Stimulated activated CD4-positive, alpha-beta T cell treated with anti-CD3 and anti-CD28 coated beads, TNF-alpha, amount 100 ng/mL, for 1 hour (primary cell): ENCODE measurements at regions not wholly inside any gene's neighbourhood (a gene's known extent, or its start where the extent isn't known, plus 50 kb on each side); places are given as distances from the start of the nearest gene placed in this dataset.
"Not testable (repeated sequence)": the region's sequence is repeated elsewhere in the genome, so short reads cannot be mapped to it uniquely, and the experiment has no call there.

ENCODE experiments used
- DNase-seq, 3 donors: peaks; one replicate each; pipeline ENCODE4 v3.0.0-alpha.2; 2020; ENCODE audit warnings: low read depth in 3 of 3, low spot score in 1 of 3

DNA sequence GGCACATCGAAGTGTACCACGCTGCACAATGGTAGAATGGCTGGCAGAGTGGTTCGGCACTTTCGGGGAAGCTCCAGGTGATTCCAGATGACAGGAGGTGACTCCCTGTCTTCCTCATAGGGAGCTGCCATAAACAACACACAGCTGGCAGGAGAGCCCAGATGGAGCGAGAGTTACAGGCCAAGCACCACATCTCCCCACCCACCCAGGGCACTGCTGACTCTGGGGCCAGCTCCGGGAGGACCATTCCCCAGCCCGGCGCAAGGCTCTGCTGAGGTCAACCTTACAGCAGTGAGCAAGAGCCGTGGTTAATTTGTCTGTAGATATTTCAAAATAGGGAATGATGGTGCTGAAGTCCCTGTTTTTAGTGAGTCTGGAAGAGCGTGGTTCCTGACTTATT, 78.8 kb upstream of the HMGXB4 start:
- DNase-seq = no peak

DNA sequence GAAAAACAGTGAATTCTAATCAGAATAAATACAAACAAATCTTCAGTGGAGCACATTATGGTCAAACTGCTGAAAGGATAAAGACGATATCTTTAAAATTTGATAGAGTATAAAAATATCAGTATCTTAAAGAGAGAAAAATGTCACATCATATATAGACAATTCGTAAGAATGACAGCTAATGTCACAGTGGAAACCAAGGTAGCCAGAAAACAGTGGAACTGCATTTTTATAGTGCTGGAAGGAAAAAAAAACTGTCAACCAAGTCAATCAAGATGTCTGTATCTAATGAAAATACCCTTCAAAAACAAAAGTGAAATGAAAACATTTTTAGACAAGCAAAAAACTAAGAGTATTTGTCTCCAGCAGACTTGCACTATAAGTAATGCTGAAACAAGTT, 73.4 kb upstream of the HMGXB4 start:
- DNase-seq = no peak

DNA sequence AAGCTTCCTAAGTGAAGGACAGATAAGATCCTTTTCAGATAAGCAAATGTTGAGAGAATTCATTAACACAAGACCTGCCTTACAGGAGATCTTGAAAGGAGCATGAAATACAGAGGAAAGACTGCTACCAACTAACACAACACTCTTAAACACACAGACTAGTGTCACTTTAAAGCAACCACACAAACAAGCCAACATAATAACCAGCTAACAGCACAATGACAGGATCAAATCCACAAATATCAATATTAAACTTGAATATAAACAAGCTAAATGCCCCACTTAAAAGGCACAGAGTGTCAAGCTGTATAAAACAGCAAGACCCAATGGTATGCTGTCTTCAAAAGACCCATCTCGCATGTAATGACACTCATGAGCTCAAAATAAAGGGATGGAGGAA, 70.8 kb upstream of the HMGXB4 start:
- DNase-seq = no peak

DNA sequence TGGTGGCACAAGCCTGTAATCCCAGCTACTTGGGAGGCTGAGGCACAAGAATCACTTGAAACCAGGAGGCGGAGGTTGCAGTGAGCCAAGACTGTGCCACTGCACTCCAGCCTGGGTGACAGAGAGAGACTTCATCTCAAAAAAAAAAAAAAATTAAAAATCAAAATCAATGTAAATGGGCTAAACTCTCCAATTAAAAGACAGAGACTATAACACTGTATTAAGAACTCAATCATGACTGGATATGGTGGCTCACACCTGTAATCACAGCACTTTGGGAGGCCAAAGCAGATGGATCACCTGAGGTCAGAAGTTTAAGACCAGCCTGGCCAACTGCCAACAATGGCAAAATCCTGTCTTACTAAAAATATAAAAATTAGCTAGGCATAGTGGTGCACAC, 68.4 kb upstream of the HMGXB4 start:
- not testable (repeated sequence) for DNase-seq

DNA sequence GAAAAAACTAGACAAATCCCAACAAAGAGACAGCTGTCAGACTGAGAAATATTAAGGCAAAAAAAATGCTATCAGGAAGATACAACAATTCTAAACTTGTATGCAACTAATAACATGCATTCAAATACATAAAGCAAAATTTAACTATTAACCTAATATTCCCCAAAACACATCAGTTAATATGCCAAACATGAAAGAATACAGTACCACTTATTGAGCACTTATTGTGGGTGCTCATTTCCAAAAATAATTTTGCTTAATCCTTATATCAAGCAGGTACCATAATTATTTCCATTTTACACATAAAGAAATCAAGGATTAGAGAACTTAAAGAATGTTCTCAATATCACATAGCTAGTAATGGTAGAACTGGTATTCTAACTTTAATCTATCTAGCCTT, 67.7 kb upstream of the HMGXB4 start:
- DNase-seq = no peak

DNA sequence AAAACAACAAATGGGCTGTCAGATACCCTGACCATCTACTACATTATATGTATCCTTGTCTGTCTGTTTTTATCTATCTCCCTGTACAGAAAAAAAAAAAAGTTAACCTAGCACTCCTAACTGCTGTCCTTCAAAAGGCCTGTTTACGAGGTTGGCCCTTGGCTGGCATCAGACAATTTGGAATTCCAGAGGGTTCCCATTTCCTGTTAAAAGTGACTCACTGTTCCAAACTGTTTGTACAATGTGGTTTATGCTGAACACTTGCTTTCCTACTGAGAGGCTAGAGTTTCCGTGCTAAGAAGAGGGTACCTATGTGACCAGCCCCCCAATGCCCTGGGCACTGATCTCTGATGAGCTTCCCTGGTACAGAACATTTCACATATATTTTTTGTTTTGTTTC, 65.9 kb upstream of the HMGXB4 start:
- DNase-seq = no peak

DNA sequence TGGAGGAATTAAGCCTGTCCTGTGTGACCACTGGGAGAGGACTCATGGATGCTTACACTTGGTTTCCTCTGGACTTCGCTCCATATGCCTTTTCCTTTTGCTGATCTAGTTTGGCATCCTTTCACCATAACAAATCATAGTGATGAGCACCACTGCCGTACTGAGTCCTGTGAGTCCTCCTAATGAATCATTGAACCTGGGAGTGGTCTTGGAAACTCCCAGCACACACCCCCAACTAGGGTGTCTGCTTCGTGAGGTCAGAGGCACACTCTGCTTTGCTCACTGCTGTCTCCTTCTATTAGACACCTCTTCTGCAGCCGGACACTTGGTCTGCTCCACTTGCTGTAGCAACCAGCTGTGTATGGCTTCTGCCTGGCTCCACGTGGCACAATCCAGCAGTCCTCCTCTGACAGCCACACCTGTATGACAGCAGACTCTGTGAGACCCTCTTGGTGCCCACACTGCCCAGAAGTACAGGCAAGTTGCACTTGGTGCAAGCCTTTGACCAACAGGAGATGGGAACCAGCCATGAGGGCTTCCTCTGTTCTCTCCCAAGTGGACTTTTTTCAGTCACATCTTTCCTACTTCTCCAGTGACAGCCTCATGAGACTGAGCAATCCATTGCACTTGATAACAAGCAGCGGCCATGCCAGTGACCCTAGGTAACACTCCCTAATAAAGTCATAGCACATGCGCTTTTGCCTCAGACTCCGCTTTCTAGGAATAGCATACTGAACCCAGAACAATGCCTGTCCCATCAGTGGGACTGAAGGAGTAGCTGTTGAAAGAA, 65.0 kb upstream of the HMGXB4 start:
- DNase-seq = no peak

DNA sequence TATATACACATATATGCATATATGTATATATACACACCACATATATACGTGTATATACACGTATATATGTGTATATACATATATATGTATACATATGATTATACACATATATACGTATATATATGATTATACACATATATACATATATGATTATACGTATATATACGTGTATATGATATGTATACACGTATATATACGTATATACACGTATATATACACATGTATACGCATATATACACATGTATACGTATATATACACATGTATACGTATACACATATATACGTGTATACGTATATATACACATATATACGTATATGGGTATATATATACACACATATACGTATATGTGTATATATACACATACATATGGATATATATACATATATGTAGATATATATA, 62.1 kb upstream of the HMGXB4 start:
- DNase-seq = no peak

DNA sequence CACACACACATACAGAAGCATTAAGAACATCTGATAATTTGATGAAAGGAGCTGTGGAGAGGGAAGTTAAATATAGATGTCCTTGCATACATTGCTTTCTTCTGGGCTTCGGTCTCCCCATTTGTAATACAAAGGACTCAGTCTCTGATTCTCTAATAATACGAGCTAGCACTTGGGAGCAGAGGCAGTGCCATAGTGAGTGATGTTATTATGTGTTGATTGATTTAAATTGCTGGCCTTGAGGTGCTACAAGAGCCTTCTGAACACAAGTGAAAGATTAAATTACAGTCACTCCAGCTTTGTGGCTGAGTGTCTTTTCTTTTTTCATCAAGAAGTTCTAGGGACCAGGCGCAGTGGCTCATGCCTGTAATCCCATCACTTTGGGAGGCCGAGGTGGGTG, 61.5 kb upstream of the HMGXB4 start:
- DNase-seq = no peak

DNA sequence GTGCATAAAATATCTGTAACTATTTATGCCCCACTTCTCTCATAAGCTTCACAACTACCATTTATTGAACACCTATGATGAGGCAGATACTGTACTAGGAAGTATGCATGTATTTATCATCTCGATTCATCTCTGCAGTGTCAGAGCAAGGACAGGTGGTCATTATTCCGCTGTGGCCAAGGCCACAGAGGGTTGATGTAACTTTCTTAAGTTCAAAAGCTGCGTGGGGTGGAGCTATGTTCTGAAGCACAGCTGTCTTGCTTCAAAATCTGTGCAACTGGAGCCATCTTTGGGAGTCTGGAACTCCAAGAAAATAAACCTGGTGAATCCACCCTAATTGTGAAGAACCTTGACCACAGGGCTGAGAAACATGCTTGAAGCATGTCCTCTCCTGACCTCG, 60.2 kb upstream of the HMGXB4 start:
- DNase-seq = no peak

DNA sequence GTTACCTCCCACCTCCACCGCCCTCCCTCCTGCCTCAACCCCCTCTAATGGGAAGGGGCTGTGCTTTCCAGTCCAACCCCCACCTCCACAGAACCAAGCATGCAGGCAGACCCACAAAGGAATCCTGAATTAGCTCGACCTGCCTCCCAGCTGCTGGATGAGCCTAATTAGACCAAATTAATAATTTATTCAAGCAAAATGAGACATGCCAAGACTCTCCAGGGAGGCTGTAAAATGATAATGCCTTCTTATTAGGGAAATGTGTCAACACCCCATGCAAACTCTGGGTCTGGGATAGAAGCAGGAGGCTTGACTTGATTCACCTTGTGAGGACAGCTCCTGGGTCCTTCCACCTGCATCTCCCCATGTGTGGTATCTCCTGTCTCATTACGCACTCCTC, 59.4 kb upstream of the HMGXB4 start:
- no peak for DNase-seq

DNA sequence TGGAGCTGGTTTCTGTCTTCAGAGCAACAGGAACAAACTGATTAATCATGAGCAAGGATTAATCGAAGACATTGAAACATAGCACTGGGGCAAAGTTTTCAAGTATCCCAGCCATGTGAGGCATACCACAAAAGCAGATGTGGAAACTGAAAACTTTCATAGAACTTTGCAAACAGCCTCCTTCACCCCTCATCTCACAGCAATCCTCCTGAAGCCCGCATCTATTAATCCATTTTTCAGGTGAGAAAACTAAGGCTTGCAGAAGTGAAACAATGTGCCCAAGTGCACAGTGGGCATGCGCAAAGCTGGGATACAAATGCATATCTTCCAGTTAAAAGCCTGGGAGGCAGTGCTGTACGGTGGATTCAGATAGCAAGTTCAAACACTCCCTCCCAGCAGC, 58.6 kb upstream of the HMGXB4 start:
- no peak for DNase-seq

DNA sequence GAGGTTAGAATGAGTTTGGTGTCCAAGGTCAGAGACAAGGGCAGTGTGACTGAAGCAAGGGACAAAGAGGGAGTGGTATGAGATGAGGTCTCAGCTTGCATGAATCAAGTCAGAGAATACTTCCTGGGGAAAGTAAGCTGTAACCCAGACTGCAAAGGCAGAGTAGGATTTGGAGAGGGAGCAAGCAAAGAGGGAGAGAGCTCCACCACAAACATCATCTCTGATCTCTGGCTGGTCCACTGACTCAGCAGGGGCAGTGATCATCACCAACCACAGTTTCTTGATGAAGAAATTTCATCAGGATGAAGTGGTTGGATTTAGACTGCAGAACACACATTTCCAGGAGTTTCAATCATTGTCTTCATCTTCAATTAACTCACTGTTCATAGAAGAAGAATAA, 54.9 kb upstream of the HMGXB4 start:
- DNase-seq = no peak

DNA sequence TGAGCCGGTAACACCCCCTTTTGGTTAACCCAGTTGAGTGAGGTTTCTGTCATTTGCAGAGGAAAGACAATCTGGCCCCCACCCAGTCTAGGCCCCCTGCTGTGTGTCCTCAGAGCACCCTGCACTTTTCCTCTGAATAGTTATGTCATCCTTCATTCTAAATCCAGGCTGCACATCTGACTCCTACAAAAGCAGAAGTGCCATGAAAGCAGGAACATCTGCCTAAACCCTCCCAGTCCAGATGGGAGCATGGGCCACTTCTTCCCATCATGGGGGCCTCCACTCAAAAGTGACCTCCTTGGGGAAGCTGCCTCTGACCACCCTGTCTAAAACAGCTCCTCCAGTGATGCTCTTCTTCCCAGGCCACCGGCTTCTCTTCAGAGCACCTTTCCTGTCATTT, 53.7 kb upstream of the HMGXB4 start:
- DNase-seq = no peak

DNA sequence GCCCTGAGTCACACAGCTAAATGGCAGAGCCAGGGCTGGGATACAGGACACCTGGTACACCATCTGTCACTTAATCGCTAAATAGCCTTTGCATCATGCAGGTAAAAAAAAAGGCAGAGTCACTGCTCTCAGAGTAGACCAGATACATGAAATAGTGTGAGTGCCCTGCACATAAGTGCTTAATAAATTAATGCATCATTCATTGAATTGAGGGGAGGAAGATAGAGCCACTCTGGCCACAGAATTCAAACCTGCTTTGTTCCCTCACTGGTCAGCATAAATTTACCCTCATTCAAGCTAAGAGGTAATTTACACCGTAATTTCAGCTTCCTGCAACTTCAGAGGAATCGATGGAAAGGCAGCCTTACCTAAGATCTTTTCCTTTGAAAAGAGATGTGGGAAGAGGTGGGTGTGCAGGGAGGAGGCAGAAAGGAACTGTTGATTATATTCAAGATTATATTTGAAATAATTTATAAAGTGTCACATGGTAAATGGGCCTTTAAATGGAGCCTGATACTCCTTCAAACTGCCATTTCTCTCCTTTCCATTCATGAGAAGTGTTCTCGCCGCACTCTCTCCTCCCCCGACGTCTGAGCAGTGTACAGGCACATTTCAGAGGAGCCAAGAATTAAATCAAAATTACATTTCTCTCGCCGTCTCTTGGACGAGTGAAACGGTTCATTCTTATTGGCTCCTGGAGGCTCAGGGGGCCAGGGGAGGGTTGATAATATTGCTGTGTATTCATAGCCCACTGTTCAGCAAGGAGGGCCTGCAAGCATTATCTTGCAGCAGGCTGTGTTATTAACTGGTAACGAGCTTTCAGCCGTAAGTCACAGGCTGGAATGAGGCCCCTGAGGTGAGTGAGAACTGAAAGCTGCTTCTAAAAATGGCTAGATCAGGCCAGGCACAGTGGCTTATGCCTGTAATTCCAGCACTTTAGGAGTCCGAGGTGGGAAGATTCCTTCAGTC, 52.2 kb upstream of the HMGXB4 start:
- DNase-seq = no peak

DNA sequence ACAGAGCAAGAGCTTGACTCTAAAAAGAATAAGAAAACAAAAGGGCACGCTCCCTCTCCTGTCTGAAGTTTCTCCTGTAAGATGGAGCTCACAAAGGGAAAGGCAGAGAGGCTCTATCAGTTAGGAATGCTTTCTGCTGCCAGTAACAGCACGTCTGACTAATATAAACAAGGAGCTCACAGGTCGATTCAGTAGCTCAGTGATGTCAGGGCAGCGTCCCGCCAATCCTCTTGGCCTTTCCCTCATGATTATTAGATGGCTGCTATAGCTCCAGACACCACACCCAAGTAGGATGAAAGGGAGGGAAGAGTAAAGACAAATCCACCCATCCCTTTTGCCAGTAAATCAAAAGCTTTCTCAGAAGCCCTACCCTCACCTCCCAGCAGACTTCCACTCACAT, 51.3 kb upstream of the HMGXB4 start:
- DNase-seq = no peak

DNA sequence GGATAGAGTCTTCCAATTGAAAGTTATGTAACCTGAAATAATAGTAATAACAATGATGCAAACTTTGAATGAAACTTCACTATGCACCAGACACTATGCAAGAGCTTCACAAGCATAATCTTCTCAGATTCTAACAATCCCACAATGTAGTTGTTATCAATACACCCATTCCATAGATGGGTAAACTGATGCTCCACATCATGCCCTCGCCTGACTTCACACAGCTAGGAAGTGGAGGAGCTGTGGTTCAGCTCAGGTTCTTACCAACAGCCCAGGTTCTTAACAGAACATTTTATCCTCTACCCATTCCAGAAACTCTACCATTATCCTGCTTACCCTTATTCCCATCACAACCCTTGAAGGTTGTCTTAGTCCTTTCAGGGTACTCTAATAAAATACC, 50.4 kb upstream of the HMGXB4 start:
- no peak for DNase-seq
